PC-9 (cell line): ENCODE measurements at regions not wholly inside any gene's neighbourhood (a gene's known extent, or its start where the extent isn't known, plus 50 kb on each side); places are given as distances from the start of the nearest gene placed in this dataset.

Source experiments
- CTCF ChIP-seq: fragments of 200-600 bp; sonication (generic); conservative IDR thresholded peaks from 2 replicates; pipeline ENCODE4 v1.6.1; 2017; ENCODE audit warnings: mixed run types, antibody characterized with exemption, mild to moderate bottlenecking, moderate library complexity
- EZH2 ChIP-seq: fragments of 200-600 bp; sonication (generic); IDR thresholded peaks from 2 replicates; pipeline ENCODE4 v1.8.0; 2017; ENCODE audit warnings: antibody characterized with exemption, low read depth

GRCh38 chr4:111957997-111958396 is 187.3 kb upstream of the FAM241A start:
- TF ChIP-seq CTCF, result no peak
- TF ChIP-seq EZH2, result no peak
